Thyroid gland (tissue), 4 donors: ENCODE measurements at regions not wholly inside any gene's neighbourhood (a gene's known extent, or its start where the extent isn't known, plus 50 kb on each side); places are given as distances from the start of the nearest gene placed in this dataset.

Source experiments
- POLR2A ChIP-seq, 2 donors: fragments of 450-650 bp; IDR thresholded peaks; one replicate each; pipeline ENCODE4 v1.6.1; 2017; ENCODE audit warnings: antibody characterized with exemption in 2 of 2, mild to moderate bottlenecking in 2 of 2, moderate library complexity in 1 of 2
- TF ChIP-seq, protein P1 (sequence below), 6 experiments: fragments of 200-600 bp in 3 of 6; fragments of 450-650 bp in 3 of 6; sonication (generic) in 3 of 6; IDR thresholded peaks; one replicate each; pipeline ENCODE4 v1.5.1; 2016 to 2019; ENCODE audit warnings: antibody characterized with exemption in 6 of 6, mild to moderate bottlenecking in 2 of 6, inconsistent platforms in 1 of 6, moderate library complexity in 1 of 6

- TF ChIP-seq, protein P1, sequence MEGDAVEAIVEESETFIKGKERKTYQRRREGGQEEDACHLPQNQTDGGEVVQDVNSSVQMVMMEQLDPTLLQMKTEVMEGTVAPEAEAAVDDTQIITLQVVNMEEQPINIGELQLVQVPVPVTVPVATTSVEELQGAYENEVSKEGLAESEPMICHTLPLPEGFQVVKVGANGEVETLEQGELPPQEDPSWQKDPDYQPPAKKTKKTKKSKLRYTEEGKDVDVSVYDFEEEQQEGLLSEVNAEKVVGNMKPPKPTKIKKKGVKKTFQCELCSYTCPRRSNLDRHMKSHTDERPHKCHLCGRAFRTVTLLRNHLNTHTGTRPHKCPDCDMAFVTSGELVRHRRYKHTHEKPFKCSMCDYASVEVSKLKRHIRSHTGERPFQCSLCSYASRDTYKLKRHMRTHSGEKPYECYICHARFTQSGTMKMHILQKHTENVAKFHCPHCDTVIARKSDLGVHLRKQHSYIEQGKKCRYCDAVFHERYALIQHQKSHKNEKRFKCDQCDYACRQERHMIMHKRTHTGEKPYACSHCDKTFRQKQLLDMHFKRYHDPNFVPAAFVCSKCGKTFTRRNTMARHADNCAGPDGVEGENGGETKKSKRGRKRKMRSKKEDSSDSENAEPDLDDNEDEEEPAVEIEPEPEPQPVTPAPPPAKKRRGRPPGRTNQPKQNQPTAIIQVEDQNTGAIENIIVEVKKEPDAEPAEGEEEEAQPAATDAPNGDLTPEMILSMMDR (IDR thresholded peaks at IDR 0.05): no peak
- no peak for TF ChIP-seq POLR2A (IDR thresholded peaks at IDR 0.05)
Measured at GRCh38 chr2:106278112-106278876, 84.2 kb upstream of the UXS1 start.
